OCI-LY7 (cell line): ENCODE measurements at regions not wholly inside any gene's neighbourhood (a gene's known extent, or its start where the extent isn't known, plus 50 kb on each side); places are given as distances from the start of the nearest gene placed in this dataset.
"Not testable (repeated sequence)": the region's sequence is repeated elsewhere in the genome, so short reads cannot be mapped to it uniquely, and the experiment has no call there.

Experiments
- BruUV-seq: library from RNA; stranded (reverse); fragments of 400-500 nt; replicated peaks from 2 replicates; lab custom pipeline; 2021; lab: Mats Ljungman, UMichigan
- CTCF ChIA-PET: fragments of 300-600 bp; sonication (Branson Sonifier 250); formaldehyde crosslinking; loops from one replicate; lab custom pipeline; 2022; ENCODE audit warnings: antibody characterized with exemption; ENCODE audit not compliant: unreplicated experiment; lab: Charles Lee
- POLR2A ChIA-PET: fragments of 300-600 bp; sonication (Branson Sonifier 250); formaldehyde crosslinking; loops from one replicate; lab custom pipeline; 2022; ENCODE audit warnings: antibody characterized with exemption; lab: Charles Lee
- DNase-seq: peaks from one replicate; pipeline ENCODE4 v3.0.0-alpha.2; 2015; ENCODE audit warnings: low spot score
- H2AFZ ChIP-seq: fragments of 200-600 bp; sonication (generic), shearing (Covaris generic); 2 replicates; pipeline ENCODE4 v1.6.1; 2014; ENCODE audit warnings: mild to moderate bottlenecking, antibody characterized with exemption, low read length, moderate library complexity
- H3K27ac ChIP-seq: fragments of 200-600 bp; sonication (generic); 2 replicates; pipeline ENCODE4 v1.5.1; 2014; ENCODE audit warnings: mixed run types, low read depth, mild to moderate bottlenecking, moderate library complexity, low read length, inconsistent platforms; ENCODE audit not compliant: poor library complexity, severe bottlenecking
- H3K36me3 ChIP-seq: fragments of 200-600 bp; sonication (generic); 2 replicates; pipeline ENCODE4 v1.6.1; 2014; ENCODE audit warnings: mild to moderate bottlenecking, antibody characterized with exemption, low read length, moderate library complexity, mixed read lengths; ENCODE audit not compliant: insufficient read depth
- H3K4me1 ChIP-seq: fragments of 200-600 bp; sonication (generic); 2 replicates; pipeline ENCODE4 v1.5.1; 2014; ENCODE audit warnings: mild to moderate bottlenecking, low read length; ENCODE audit not compliant: insufficient read depth, poor library complexity, severe bottlenecking
- H3K4me2 ChIP-seq: fragments of 200-600 bp; sonication (generic); 2 replicates; pipeline ENCODE4 v1.6.1; 2014; ENCODE audit warnings: mild to moderate bottlenecking, low read length
- H3K4me3 ChIP-seq: fragments of 200-600 bp; sonication (generic); 2 replicates; pipeline ENCODE4 v1.5.1; 2014; ENCODE audit warnings: mild to moderate bottlenecking, low read depth, low read length; ENCODE audit not compliant: poor library complexity, severe bottlenecking
- H3K79me2 ChIP-seq: fragments of 200-600 bp; sonication (generic); 2 replicates; pipeline ENCODE4 v1.6.1; 2016; ENCODE audit warnings: low read depth, mild to moderate bottlenecking, low read length, moderate library complexity, mixed read lengths; ENCODE audit not compliant: insufficient read depth
- H3K9me2 ChIP-seq: fragments of 200-600 bp; sonication (generic); 2 replicates; pipeline ENCODE4 v1.6.1; 2016; ENCODE audit warnings: mild to moderate bottlenecking, low read length, mixed read lengths; ENCODE audit not compliant: insufficient read depth
- H3K9me3 ChIP-seq: fragments of 200-600 bp; sonication (generic); 2 replicates; pipeline ENCODE4 v1.6.1; 2014; ENCODE audit warnings: mild to moderate bottlenecking, mixed run types, low read length, mixed read lengths
- H4K20me1 ChIP-seq: fragments of 200-600 bp; sonication (generic); 2 replicates; pipeline ENCODE4 v1.6.1; 2014; ENCODE audit warnings: mild to moderate bottlenecking, antibody characterized with exemption, low read length, moderate library complexity, mixed read lengths; ENCODE audit not compliant: insufficient read depth
- EZH2phosphoT487 ChIP-seq: fragments of 200-600 bp; sonication (generic); IDR thresholded peaks from 2 replicates; pipeline ENCODE4 v1.6.1; 2018; ENCODE audit warnings: low read depth, borderline replicate concordance, mild to moderate bottlenecking, mixed run types, antibody characterized with exemption, low read length, moderate library complexity, mixed read lengths
- intact Hi-C: fragments of 100-400 bp; cut with micrococcal nuclease; formaldehyde crosslinking; loops from one replicate; pipeline ENCODE4 v1.10.0; 2022; ENCODE audit not compliant: unreplicated experiment
- TF ChIP-seq, protein P1 (sequence below): fragments of 200-600 bp; sonication (generic); conservative IDR thresholded peaks from 2 replicates; pipeline ENCODE4 v1.5.1; 2014; ENCODE audit warnings: mild to moderate bottlenecking, antibody characterized with exemption, low read length, moderate library complexity, mixed read lengths

DNA sequence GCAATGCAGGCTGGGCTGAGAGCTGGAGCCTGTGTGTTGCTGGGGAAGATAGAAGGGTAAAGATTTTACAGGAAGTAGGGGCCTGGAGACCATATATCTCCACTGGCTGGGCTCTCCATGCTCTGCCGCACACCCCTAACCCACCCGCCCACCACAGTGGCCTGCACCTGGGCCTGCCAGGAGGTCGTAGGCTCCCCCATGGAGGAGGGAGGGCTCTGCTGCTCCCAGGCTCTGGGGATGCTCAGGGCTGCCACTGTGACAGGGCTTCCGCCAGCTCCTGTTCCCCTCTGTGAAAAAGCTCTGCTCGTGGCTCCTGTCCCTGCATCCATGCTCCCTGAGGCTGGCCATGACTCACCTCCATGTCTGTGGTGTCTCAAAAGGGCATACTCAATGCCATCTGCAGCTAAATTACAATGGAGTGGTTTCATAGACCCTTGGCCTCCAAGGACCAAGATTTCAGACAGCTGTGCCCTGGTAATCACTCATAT lies 106.0 kb downstream of the CXCL12 start:
- H3K4me1 ChIP-seq: no peaks in the 10 kb centered on the region
- no peak for TF ChIP-seq EZH2phosphoT487
- TF ChIP-seq, protein P1, sequence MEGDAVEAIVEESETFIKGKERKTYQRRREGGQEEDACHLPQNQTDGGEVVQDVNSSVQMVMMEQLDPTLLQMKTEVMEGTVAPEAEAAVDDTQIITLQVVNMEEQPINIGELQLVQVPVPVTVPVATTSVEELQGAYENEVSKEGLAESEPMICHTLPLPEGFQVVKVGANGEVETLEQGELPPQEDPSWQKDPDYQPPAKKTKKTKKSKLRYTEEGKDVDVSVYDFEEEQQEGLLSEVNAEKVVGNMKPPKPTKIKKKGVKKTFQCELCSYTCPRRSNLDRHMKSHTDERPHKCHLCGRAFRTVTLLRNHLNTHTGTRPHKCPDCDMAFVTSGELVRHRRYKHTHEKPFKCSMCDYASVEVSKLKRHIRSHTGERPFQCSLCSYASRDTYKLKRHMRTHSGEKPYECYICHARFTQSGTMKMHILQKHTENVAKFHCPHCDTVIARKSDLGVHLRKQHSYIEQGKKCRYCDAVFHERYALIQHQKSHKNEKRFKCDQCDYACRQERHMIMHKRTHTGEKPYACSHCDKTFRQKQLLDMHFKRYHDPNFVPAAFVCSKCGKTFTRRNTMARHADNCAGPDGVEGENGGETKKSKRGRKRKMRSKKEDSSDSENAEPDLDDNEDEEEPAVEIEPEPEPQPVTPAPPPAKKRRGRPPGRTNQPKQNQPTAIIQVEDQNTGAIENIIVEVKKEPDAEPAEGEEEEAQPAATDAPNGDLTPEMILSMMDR: no peak
- no TSS peak for BruUV-seq
- POLR2A ChIA-PET: no interaction called here
- no peak overlapping the region for H3K4me2 ChIP-seq
- no peak overlapping the region for H3K4me3 ChIP-seq
- no peaks in the 10 kb centered on the region for H4K20me1 ChIP-seq
- H2AFZ ChIP-seq: no peak overlapping the region
- intact Hi-C loops: no loop called here
- H3K36me3 ChIP-seq: no peaks in the 10 kb centered on the region
- H3K79me2 ChIP-seq: no peaks in the 10 kb centered on the region
- DNase-seq: no peak
- CTCF ChIA-PET: no interaction called here
- H3K9me3 ChIP-seq: no peaks in the 10 kb centered on the region
- no peaks in the 10 kb centered on the region for H3K9me2 ChIP-seq
- H3K27ac ChIP-seq: no peak overlapping the region

DNA sequence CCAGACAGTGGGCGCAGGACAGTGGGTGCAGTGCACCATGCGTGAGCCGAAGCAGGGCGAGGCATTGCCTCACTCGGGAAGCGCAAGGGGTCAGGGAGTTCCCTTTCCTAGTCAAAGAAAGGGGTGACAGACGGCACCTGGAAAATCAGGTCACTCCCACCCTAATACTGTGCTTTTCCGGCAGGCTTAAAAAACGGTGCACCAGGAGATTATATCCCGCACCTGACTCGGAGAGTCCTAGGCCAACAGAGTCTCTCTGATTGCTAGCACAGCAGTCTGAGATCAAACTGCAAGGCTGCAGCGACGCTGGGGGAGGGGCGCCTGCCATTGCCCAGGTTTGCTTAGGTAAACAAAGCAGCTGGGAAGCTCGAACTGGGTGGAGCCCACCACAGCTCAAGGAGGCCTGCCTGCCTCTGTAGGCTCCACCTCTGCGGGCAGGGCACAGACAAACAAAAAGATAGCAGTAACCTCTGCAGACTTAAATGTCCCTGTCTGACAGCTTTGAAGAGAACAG lies 116.4 kb downstream of the CXCL12 start:
- H3K27ac ChIP-seq, CTCF ChIA-PET: not testable (repeated sequence)

DNA sequence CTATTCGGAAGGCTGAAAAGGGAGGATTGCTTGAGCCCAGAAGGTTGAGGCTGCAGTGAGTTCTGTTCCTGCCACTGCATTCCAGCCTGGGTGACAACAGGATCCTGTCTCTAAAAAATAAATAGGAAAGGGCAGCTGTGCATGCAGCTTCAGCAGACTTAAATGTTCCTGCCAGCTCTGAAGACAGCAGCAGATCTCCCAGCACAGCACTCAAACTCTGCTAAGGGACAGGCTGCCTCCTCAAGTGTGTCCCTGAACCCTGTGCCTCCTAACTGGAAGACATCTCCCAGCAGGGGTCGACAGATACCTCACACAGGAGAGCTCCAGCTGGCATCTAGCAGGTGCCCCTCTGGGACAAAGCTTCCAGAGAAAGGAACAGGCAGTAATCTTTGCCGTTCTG lies 117.9 kb downstream of the CXCL12 start:
- intact Hi-C loops: no loop called here
- H3K9me2 ChIP-seq: no peaks in the 10 kb centered on the region
- no peak for DNase-seq
- H3K4me3 ChIP-seq: no peak overlapping the region
- no peak overlapping the region for H3K27ac ChIP-seq
- no peak overlapping the region for H2AFZ ChIP-seq
- BruUV-seq: no TSS peak
- ChIA-PET CTCF (no interaction called here), POLR2A (no interaction called here)
- H3K4me2 ChIP-seq: no peak overlapping the region
- no peaks in the 10 kb centered on the region for H3K4me1 ChIP-seq
- no peaks in the 10 kb centered on the region for H3K9me3 ChIP-seq
- H3K79me2 ChIP-seq: no peaks in the 10 kb centered on the region
- H4K20me1 ChIP-seq: no peaks in the 10 kb centered on the region
- no peaks in the 10 kb centered on the region for H3K36me3 ChIP-seq
- TF ChIP-seq EZH2phosphoT487: no peak
- TF ChIP-seq, protein P1: no peak

More for the DNA sequence above, 116.4 kb downstream of the CXCL12 start:
- H3K79me2 ChIP-seq, H3K4me1 ChIP-seq, H3K9me3 ChIP-seq, H3K4me2 ChIP-seq, POLR2A ChIA-PET, BruUV-seq, H3K36me3 ChIP-seq, intact Hi-C loops, H3K4me3 ChIP-seq, DNase-seq, H2AFZ ChIP-seq, H3K9me2 ChIP-seq, H4K20me1 ChIP-seq: not testable (repeated sequence)
